GM12892 (cell line): ENCODE measurements at regions not wholly inside any gene's neighbourhood (a gene's known extent, or its start where the extent isn't known, plus 50 kb on each side); places are given as distances from the start of the nearest gene placed in this dataset.

ENCODE experiments used
- POLR2A ChIP-seq: IDR thresholded peaks from 2 replicates; pipeline ENCODE4 v1.6.1; 2011; ENCODE audit warnings: low read depth, low read length, control low read depth
- POLR2AphosphoS5 ChIP-seq: IDR thresholded peaks from 2 replicates; pipeline ENCODE4 v1.6.1; 2011; ENCODE audit warnings: low read depth, low read length, control low read depth
- TAF1 ChIP-seq: IDR thresholded peaks from 2 replicates; pipeline ENCODE4 v1.6.1; 2011; ENCODE audit warnings: low read depth, mild to moderate bottlenecking, control low read depth, low read length, borderline replicate concordance

DNA sequence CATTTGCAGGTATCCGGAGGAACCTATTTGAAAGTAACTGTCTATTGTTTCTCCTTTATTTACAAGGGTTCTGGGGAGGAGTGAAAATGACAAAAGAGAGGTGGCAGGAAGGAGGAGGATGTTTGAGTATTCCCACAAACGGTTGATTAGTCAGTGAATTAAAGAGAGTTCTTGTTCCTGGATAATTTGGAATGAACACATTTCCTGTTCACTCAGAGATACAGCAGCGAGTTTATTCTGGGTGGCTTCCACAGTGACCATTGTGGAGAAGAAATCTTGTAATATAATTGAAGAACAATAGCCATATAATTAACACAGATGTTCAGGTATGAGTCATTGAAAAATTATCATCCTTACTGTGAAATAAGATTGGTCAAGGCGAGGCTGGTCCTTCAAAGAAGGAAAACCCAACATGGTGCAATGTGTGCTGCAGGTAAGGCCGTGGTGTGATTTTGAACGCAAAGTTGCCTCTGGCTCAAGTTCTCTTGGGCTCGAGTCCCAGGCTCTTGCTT lies 77.3 kb downstream of the NFKBIZ start:
- no peak for TF ChIP-seq POLR2A
- TF ChIP-seq POLR2AphosphoS5, result no peak
- TF ChIP-seq TAF1, result no peak
